ENCODE measurements at regions not wholly inside any gene's neighbourhood (a gene's known extent, or its start where the extent isn't known, plus 50 kb on each side); places are given as distances from the start of the nearest gene placed in this dataset.
"Not testable (repeated sequence)": the region's sequence is repeated elsewhere in the genome, so short reads cannot be mapped to it uniquely, and the experiment has no call there.

- H3K36me3 ChIP-seq (ENCODE audit: control insufficient read depth in 1 of 2, insufficient read depth in 2 of 2, low read length in 2 of 2), result no peaks in the 10 kb centered on the region
- H3K4me3 ChIP-seq (ENCODE audit: low read depth in 1 of 2, low read length in 2 of 2), result no peak overlapping the region
- H3K27ac ChIP-seq (ENCODE audit: low read length), result no peak overlapping the region
- no peaks in the 10 kb centered on the region for H3K4me1 ChIP-seq (ENCODE audit: control insufficient read depth in 1 of 2, insufficient read depth in 2 of 2, low read length in 2 of 2)
- H3K9me3 ChIP-seq (ENCODE audit: control insufficient read depth in 1 of 2, low read length in 2 of 2), result no peaks in the 10 kb centered on the region
- no peaks in the 10 kb centered on the region for H3K27me3 ChIP-seq (ENCODE audit: low read depth, low read length)
These were observed 115.7 kb upstream of the EPB41L4A start for GRCh38 chr5:112534611-112535255.

GRCh38 chr5:112535356-112535755 is 116.3 kb upstream of the EPB41L4A start:
- Histone ChIP-seq H3K36me3 (ENCODE audit: control insufficient read depth in 1 of 2, insufficient read depth in 2 of 2, low read length in 2 of 2) (no peaks in the 10 kb centered on the region), H3K4me3 (ENCODE audit: low read depth in 1 of 2, low read length in 2 of 2) (no peak overlapping the region), H3K9me3 (ENCODE audit: control insufficient read depth in 1 of 2, low read length in 2 of 2) (no peaks in the 10 kb centered on the region), H3K27ac (ENCODE audit: low read length) (no peak overlapping the region), H3K27me3 (ENCODE audit: low read depth, low read length) (no peaks in the 10 kb centered on the region), H3K4me1 (ENCODE audit: control insufficient read depth in 1 of 2, insufficient read depth in 2 of 2, low read length in 2 of 2) (no peaks in the 10 kb centered on the region)

GRCh38 chr5:112544558-112544957 is 125.5 kb upstream of the EPB41L4A start:
- not testable (repeated sequence) for H3K4me1 ChIP-seq (ENCODE audit: control insufficient read depth in 1 of 2, insufficient read depth in 2 of 2, low read length in 2 of 2); H3K4me3 ChIP-seq (ENCODE audit: low read depth in 1 of 2, low read length in 2 of 2); H3K36me3 ChIP-seq (ENCODE audit: control insufficient read depth in 1 of 2, insufficient read depth in 2 of 2, low read length in 2 of 2); H3K27me3 ChIP-seq (ENCODE audit: low read depth, low read length); H3K9me3 ChIP-seq (ENCODE audit: control insufficient read depth in 1 of 2, low read length in 2 of 2); H3K27ac ChIP-seq (ENCODE audit: low read length)

DNA sequence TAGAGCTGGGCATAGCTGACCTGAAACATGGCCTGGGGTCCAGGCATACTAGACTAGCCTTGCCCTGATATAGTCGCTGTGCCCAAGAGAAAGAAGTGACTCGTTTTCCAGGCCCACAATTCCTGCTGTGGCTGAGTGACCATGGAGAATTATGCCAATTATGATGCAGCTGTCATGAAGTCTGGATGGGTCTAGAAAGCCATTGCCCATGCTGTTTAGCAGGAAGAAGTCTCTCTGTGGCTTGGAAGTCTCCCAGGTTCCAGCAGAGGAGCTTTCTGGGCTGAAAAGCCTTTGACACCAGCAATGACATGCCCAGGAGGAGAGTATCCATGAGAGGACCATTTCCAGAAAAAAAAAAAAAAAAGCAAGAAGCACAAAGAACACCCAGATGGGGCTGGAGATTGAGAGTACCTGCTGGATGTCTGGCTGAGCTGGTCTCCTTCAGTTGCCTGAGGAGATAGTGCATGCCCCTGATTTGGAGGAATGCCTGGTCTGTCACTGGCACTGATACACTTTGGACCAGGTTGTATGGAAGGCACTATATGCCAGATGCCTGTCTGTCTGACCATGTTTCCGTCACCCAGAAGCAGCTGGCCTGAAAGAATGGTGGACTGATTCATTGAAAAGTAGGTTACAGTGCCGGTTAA is 128.0 kb upstream of the EPB41L4A start:
- no peaks in the 10 kb centered on the region for H3K9me3 ChIP-seq (ENCODE audit: control insufficient read depth in 1 of 2, low read length in 2 of 2)
- no peaks in the 10 kb centered on the region for H3K27me3 ChIP-seq (ENCODE audit: low read depth, low read length)
- no peak overlapping the region for H3K4me3 ChIP-seq (ENCODE audit: low read depth in 1 of 2, low read length in 2 of 2)
- H3K36me3 ChIP-seq (ENCODE audit: control insufficient read depth in 1 of 2, insufficient read depth in 2 of 2, low read length in 2 of 2), result no peaks in the 10 kb centered on the region
- H3K4me1 ChIP-seq (ENCODE audit: control insufficient read depth in 1 of 2, insufficient read depth in 2 of 2, low read length in 2 of 2), result peaks cover 4 to 13% of the 10 kb centered on the region in 2 donors
- H3K27ac ChIP-seq (ENCODE audit: low read length), result no peak overlapping the region

- Histone ChIP-seq H3K27ac (ENCODE audit: low read length) (no peak overlapping the region), H3K36me3 (ENCODE audit: control insufficient read depth in 1 of 2, insufficient read depth in 2 of 2, low read length in 2 of 2) (no peaks in the 10 kb centered on the region), H3K27me3 (ENCODE audit: low read depth, low read length) (no peaks in the 10 kb centered on the region), H3K9me3 (ENCODE audit: control insufficient read depth in 1 of 2, low read length in 2 of 2) (no peaks in the 10 kb centered on the region), H3K4me1 (ENCODE audit: control insufficient read depth in 1 of 2, insufficient read depth in 2 of 2, low read length in 2 of 2) (peaks cover 4 to 14% of the 10 kb centered on the region in 2 donors), H3K4me3 (ENCODE audit: low read depth in 1 of 2, low read length in 2 of 2) (no peak overlapping the region)
These were observed 129.3 kb upstream of the EPB41L4A start for GRCh38 chr5:112548246-112548881.

DNA sequence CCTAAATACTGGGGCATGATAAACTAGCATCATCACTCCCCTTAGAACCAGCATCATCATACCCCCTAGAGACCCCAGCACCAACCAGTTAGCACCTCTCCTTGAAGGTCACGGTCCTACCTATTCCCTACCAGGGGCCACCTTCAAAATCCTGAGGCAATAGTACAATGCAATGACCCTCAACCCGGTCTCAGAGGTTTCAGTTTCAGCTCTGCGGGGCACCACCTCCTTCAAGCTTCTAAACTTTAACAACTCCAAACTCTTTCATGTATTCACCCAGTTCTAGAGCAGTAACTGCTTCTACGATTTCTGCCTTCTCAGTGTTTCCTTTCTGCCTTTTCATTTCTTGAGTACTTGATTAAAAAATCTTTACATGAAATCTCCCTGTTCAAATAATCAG is 130.1 kb upstream of the EPB41L4A start:
- Histone ChIP-seq H3K4me3 (ENCODE audit: low read depth in 1 of 2, low read length in 2 of 2) (no peak overlapping the region), H3K27me3 (ENCODE audit: low read depth, low read length) (no peaks in the 10 kb centered on the region), H3K4me1 (ENCODE audit: control insufficient read depth in 1 of 2, insufficient read depth in 2 of 2, low read length in 2 of 2) (peaks cover 4 to 14% of the 10 kb centered on the region in 2 donors), H3K27ac (ENCODE audit: low read length) (no peak overlapping the region), H3K9me3 (ENCODE audit: control insufficient read depth in 1 of 2, low read length in 2 of 2) (no peaks in the 10 kb centered on the region), H3K36me3 (ENCODE audit: control insufficient read depth in 1 of 2, insufficient read depth in 2 of 2, low read length in 2 of 2) (no peaks in the 10 kb centered on the region)

- H3K36me3 ChIP-seq (ENCODE audit: control insufficient read depth in 1 of 2, insufficient read depth in 2 of 2, low read length in 2 of 2), result no peaks in the 10 kb centered on the region
- H3K4me1 ChIP-seq (ENCODE audit: control insufficient read depth in 1 of 2, insufficient read depth in 2 of 2, low read length in 2 of 2), result peaks cover 4 to 14% of the 10 kb centered on the region in 2 donors
- no peaks in the 10 kb centered on the region for H3K27me3 ChIP-seq (ENCODE audit: low read depth, low read length)
- H3K4me3 ChIP-seq (ENCODE audit: low read depth in 1 of 2, low read length in 2 of 2), result no peak overlapping the region
- no peaks in the 10 kb centered on the region for H3K9me3 ChIP-seq (ENCODE audit: control insufficient read depth in 1 of 2, low read length in 2 of 2)
- H3K27ac ChIP-seq (ENCODE audit: low read length), result no peak overlapping the region
These were observed 130.6 kb upstream of the EPB41L4A start for GRCh38 chr5:112549605-112550166.

DNA sequence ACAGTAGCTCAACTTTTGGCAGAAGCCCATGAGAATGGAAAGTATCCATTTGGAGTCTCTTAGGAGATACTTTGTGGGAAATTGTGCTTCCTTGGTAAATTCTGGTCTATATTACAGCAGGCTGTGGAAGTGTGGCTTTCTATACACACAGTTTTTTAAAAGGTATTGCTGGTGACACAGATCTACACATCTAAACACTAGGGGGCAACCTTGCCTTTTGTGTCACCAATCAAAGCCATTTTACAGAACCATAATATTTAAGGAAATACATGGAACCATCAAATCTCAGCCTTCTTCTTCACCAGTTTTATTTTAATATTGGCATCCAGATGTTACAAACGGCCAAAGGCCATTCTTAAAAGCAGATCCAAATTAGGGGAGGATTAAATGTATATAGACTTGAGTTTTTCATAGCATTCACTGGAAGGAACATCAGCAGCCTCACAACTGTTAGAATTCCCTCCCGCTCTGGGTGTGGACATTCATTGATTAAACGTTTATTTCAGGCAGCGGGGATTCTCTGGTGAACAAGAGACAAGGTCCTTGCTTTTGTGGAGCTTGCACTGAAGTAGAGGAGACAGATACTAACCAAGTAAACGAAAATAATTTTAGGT is 132.4 kb upstream of the EPB41L4A start:
- no peak overlapping the region for H3K27ac ChIP-seq (ENCODE audit: low read length)
- H3K9me3 ChIP-seq (ENCODE audit: control insufficient read depth in 1 of 2, low read length in 2 of 2), result no peaks in the 10 kb centered on the region
- H3K4me1 ChIP-seq (ENCODE audit: control insufficient read depth in 1 of 2, insufficient read depth in 2 of 2, low read length in 2 of 2), result peaks cover 4 to 14% of the 10 kb centered on the region in 2 donors
- no peaks in the 10 kb centered on the region for H3K27me3 ChIP-seq (ENCODE audit: low read depth, low read length)
- H3K36me3 ChIP-seq (ENCODE audit: control insufficient read depth in 1 of 2, insufficient read depth in 2 of 2, low read length in 2 of 2), result no peaks in the 10 kb centered on the region
- H3K4me3 ChIP-seq (ENCODE audit: low read depth in 1 of 2, low read length in 2 of 2), result no peak overlapping the region

DNA sequence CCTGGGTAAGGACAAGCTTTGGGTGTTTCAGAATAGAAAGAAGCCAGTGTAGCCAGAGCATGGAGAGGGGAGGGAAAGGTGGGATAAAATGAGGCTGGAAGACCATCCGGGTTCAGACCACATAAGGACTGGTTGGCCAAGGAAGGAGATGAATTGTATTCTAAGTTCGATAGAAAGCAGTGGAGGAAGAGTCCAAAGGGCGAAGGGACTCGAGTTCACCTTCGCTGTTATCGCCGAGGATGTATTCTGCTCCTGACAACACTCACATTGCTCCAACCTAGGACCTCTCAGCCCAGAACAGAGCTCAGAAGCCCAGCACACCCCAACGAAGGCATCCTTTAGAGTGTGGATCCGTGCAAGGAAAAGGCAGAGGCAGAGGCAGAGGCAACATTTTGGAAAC is 133.1 kb upstream of the EPB41L4A start:
- H3K27ac ChIP-seq (ENCODE audit: low read length), result no peak overlapping the region

GRCh38 chr5:112552791-112553190 is 133.7 kb upstream of the EPB41L4A start:
- no peaks in the 10 kb centered on the region for H3K36me3 ChIP-seq (ENCODE audit: control insufficient read depth in 1 of 2, insufficient read depth in 2 of 2, low read length in 2 of 2)
- H3K27ac ChIP-seq (ENCODE audit: low read length), result no peak overlapping the region
- H3K4me3 ChIP-seq (ENCODE audit: low read depth in 1 of 2, low read length in 2 of 2), result no peak overlapping the region
- H3K27me3 ChIP-seq (ENCODE audit: low read depth, low read length), result no peaks in the 10 kb centered on the region
- peaks cover 4 to 14% of the 10 kb centered on the region in 2 donors for H3K4me1 ChIP-seq (ENCODE audit: control insufficient read depth in 1 of 2, insufficient read depth in 2 of 2, low read length in 2 of 2)
- no peaks in the 10 kb centered on the region for H3K9me3 ChIP-seq (ENCODE audit: control insufficient read depth in 1 of 2, low read length in 2 of 2)

More for the DNA sequence above, 133.1 kb upstream of the EPB41L4A start:
- H3K9me3 ChIP-seq (ENCODE audit: control insufficient read depth in 1 of 2, low read length in 2 of 2), result no peaks in the 10 kb centered on the region
- H3K4me1 ChIP-seq (ENCODE audit: control insufficient read depth in 1 of 2, insufficient read depth in 2 of 2, low read length in 2 of 2), result peaks cover 4 to 14% of the 10 kb centered on the region in 2 donors
- H3K36me3 ChIP-seq (ENCODE audit: control insufficient read depth in 1 of 2, insufficient read depth in 2 of 2, low read length in 2 of 2), result no peaks in the 10 kb centered on the region
- no peaks in the 10 kb centered on the region for H3K27me3 ChIP-seq (ENCODE audit: low read depth, low read length)
- H3K4me3 ChIP-seq (ENCODE audit: low read depth in 1 of 2, low read length in 2 of 2), result no peak overlapping the region
